ENCODE measurements at regions not wholly inside any gene's neighbourhood (a gene's known extent, or its start where the extent isn't known, plus 50 kb on each side); places are given as distances from the start of the nearest gene placed in this dataset.
"Not testable (repeated sequence)": the region's sequence is repeated elsewhere in the genome, so short reads cannot be mapped to it uniquely, and the experiment has no call there.

GRCh38 chr2:150066490-150066889 is 421.0 kb downstream of the RND3 start:
- POLR2A ChIA-PET, result no interaction called here
- Mint-ChIP-seq H3K4me3 (no peak overlapping the region), H3K36me3 (no peaks in the 10 kb centered on the region), H3K4me1 (no peaks in the 10 kb centered on the region), H3K27me3 (peaks cover 2% of the 10 kb centered on the region), H3K9me3 (no peaks in the 10 kb centered on the region), H3K27ac (no peak overlapping the region)
- ATAC-seq (ENCODE audit: low read depth), result no peak
- DNase-seq, result no peak

DNA sequence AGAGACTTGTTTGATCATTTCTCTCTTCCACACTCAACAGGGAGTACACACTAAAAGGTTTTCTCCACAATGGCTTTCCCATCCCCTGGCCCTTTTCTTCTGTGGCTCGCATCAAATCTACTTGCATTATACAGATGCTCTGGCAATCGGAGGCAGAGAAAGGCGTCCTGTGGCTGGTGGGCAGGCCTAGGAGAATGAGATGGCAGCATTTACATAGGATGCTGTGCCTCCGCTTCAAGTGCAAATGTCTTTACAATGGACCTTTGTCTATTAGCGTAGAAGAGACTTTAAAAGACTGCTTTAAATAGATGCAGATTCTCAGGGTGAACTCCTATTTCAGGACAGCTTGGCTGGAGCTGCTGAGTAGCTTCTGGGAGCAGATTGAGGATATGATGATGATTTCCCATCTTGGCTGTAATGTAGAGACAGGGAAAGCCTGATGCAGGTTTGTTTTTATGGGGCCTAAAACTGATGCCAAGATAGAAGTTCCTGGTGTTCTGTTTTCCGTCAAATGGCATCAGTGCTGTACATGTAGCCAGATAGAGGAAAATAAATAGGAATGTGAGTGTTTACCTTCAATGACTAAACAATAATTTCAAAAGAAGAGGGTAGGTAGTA is 423.4 kb downstream of the RND3 start:
- no peak for DNase-seq
- Mint-ChIP-seq H3K27me3 (no peaks in the 10 kb centered on the region), H3K27ac (no peak overlapping the region), H3K4me3 (no peak overlapping the region), H3K9me3 (no peaks in the 10 kb centered on the region), H3K36me3 (no peaks in the 10 kb centered on the region), H3K4me1 (no peaks in the 10 kb centered on the region)
- ATAC-seq (ENCODE audit: low read depth), result no peak
- POLR2A ChIA-PET, result no interaction called here

GRCh38 chr2:150063432-150063889 is 424.0 kb downstream of the RND3 start:
- Mint-ChIP-seq H3K27ac (no peak overlapping the region), H3K4me3 (no peak overlapping the region), H3K9me3 (no peaks in the 10 kb centered on the region), H3K4me1 (no peaks in the 10 kb centered on the region), H3K27me3 (no peaks in the 10 kb centered on the region), H3K36me3 (no peaks in the 10 kb centered on the region)
- POLR2A ChIA-PET, result no interaction called here
- ATAC-seq (ENCODE audit: low read depth), result no peak
- no peak for DNase-seq

- Mint-ChIP-seq H3K4me3 (no peak overlapping the region), H3K27ac (no peak overlapping the region), H3K4me1 (no peaks in the 10 kb centered on the region), H3K27me3 (no peaks in the 10 kb centered on the region), H3K36me3 (no peaks in the 10 kb centered on the region), H3K9me3 (no peaks in the 10 kb centered on the region)
- ATAC-seq (ENCODE audit: low read depth) (no peak), DNase-seq (no peak)
- POLR2A ChIA-PET, result no interaction called here
Observed at GRCh38 chr2:150062416-150062815, 425.1 kb downstream of the RND3 start.

GRCh38 chr2:150060341-150060740 is 427.1 kb downstream of the RND3 start:
- H3K36me3 Mint-ChIP-seq, result no peaks in the 10 kb centered on the region
- POLR2A ChIA-PET, result no interaction called here

DNA sequence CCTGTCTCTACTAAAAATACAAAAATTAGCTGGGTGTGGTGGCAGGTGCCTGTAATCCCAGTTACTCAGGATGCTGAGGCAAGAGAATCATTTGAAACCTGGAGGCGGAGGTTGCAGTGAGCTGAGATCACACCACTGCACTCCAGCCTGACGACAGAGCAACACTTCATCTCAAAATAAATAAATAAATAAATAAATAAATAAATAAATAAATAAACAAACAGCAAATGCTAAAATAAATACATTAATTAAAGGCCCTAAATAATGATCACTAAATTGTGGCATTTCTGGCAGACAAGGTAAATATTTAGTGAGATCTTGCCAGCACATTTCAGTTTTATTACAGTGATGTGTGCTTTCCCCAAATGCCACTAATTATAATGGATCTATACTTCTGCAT is 427.8 kb downstream of the RND3 start:
- not testable (repeated sequence) for H3K9me3 Mint-ChIP-seq, H3K36me3 Mint-ChIP-seq

More at GRCh38 chr2:150060341-150060740, 427.1 kb downstream of the RND3 start:
- Mint-ChIP-seq H3K4me1 (no peaks in the 10 kb centered on the region), H3K9me3 (peaks cover under 1% of the 10 kb centered on the region), H3K4me3 (no peak overlapping the region), H3K27me3 (no peaks in the 10 kb centered on the region), H3K27ac (no peak overlapping the region)
- DNase-seq, result no peak
- ATAC-seq (ENCODE audit: low read depth), result no peak

DNA sequence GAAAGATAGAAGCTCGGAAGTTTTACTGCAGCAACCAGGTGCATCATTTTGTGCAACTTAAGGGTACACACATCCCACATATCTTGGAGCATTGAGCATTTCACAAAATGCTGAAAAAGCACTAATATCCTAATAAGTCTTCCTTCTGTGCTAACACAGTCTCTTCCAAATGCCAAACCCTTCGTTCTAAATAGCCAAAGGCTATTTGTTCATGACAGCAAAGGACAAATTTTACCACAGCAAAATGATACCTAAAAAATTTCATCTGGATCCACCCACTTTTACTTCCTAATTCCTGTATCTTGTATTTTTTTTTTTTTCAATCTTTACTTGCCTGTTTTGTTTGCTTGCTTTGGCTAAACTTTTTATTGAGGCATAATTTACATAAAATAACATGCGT is 435.0 kb downstream of the RND3 start:
- Mint-ChIP-seq H3K27me3 (no peaks in the 10 kb centered on the region), H3K4me1 (no peaks in the 10 kb centered on the region), H3K27ac (no peak overlapping the region), H3K9me3 (peaks cover 3% of the 10 kb centered on the region), H3K4me3 (no peak overlapping the region), H3K36me3 (no peaks in the 10 kb centered on the region)
- ATAC-seq (ENCODE audit: low read depth) (no peak), DNase-seq (no peak)
- POLR2A ChIA-PET, result no interaction called here

More for the DNA sequence above, 427.8 kb downstream of the RND3 start:
- DNase-seq; H3K4me1 Mint-ChIP-seq; H3K27me3 Mint-ChIP-seq; H3K27ac Mint-ChIP-seq; ATAC-seq (ENCODE audit: low read depth); H3K4me3 Mint-ChIP-seq; POLR2A ChIA-PET: not testable (repeated sequence)

- DNase-seq, result no peak
- POLR2A ChIA-PET, result no interaction called here
- Mint-ChIP-seq H3K27ac (no peak overlapping the region), H3K36me3 (no peaks in the 10 kb centered on the region), H3K4me3 (no peak overlapping the region), H3K9me3 (peaks cover 3% of the 10 kb centered on the region), H3K27me3 (no peaks in the 10 kb centered on the region), H3K4me1 (no peaks in the 10 kb centered on the region)
- no peak for ATAC-seq (ENCODE audit: low read depth)
Observed at GRCh38 chr2:150051004-150051403, 436.5 kb downstream of the RND3 start.

DNA sequence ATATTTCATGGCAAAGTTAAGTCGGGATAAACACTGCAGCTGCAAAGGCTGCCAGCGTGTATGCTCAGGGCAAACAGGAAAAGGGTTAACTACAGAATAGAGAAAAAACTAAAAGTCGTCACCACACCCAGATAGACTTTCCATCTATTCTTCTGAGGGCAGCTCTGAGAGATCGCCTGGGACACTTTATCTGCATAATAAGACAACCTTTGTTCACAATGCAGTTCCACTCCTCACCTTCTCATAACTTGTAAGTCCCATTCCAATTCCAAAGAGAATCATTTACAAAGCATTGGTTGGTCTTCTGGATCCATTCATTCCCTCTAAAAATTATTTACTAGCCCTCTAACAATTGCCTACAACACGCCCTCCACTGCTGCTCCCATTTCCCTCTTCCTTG is 437.4 kb downstream of the RND3 start:
- no peak overlapping the region for H3K27ac Mint-ChIP-seq
- no peaks in the 10 kb centered on the region for H3K27me3 Mint-ChIP-seq
- H3K4me3 Mint-ChIP-seq, result no peak overlapping the region
- peaks cover 2% of the 10 kb centered on the region for H3K9me3 Mint-ChIP-seq
- no peak for DNase-seq
- no peaks in the 10 kb centered on the region for H3K4me1 Mint-ChIP-seq
- POLR2A ChIA-PET, result no interaction called here
- H3K36me3 Mint-ChIP-seq, result no peaks in the 10 kb centered on the region
- no peak for ATAC-seq (ENCODE audit: low read depth)

DNA sequence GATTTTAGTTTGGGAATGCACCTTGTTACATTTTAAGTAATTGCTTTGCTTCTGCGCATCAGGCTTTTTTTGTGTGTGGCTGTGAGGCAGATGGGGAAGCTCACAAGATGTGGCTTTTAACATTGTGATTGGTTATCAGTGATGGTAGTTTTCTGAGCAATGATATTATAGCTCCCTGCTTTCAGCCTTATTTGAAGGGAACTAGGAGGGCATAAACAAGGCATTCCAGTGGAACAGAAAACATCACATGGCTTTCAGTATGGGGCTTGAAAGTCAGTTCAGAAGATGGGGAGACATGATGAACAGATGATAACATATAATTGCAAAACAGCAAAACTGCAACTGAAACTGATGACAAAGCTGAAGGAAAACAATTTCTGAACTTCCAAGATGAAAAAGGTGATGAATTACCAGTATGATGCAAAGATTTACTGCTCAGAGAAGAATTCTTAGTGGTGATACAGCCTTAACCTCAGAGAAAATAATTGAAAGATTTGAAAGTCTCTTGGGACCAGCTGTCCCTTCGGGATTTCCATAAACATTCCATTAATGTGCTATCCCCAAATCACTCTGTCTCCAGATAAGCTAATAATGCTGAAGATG is 439.7 kb downstream of the RND3 start:
- peaks cover 2% of the 10 kb centered on the region for H3K9me3 Mint-ChIP-seq
- ATAC-seq (ENCODE audit: low read depth) (no peak), DNase-seq (no peak)
- H3K27ac Mint-ChIP-seq, result no peak overlapping the region
- no peaks in the 10 kb centered on the region for H3K27me3 Mint-ChIP-seq
- no peak overlapping the region for H3K4me3 Mint-ChIP-seq
- no peaks in the 10 kb centered on the region for H3K4me1 Mint-ChIP-seq
- POLR2A ChIA-PET, result no interaction called here
- no peaks in the 10 kb centered on the region for H3K36me3 Mint-ChIP-seq

- POLR2A ChIA-PET, result no interaction called here
Observed at GRCh38 chr2:150046810-150047209, 440.7 kb downstream of the RND3 start.

GRCh38 chr2:150046211-150046610 is 441.3 kb downstream of the RND3 start:
- Mint-ChIP-seq H3K36me3 (no peaks in the 10 kb centered on the region), H3K9me3 (no peaks in the 10 kb centered on the region), H3K27me3 (no peaks in the 10 kb centered on the region), H3K4me1 (no peaks in the 10 kb centered on the region), H3K4me3 (no peak overlapping the region), H3K27ac (no peak overlapping the region)
- DNase-seq (no peak), ATAC-seq (ENCODE audit: low read depth) (no peak)
- POLR2A ChIA-PET, result no interaction called here

More at GRCh38 chr2:150046810-150047209, 440.7 kb downstream of the RND3 start:
- Mint-ChIP-seq H3K9me3 (peaks cover 2% of the 10 kb centered on the region), H3K27ac (no peak overlapping the region), H3K4me3 (no peak overlapping the region), H3K27me3 (no peaks in the 10 kb centered on the region), H3K36me3 (no peaks in the 10 kb centered on the region), H3K4me1 (no peaks in the 10 kb centered on the region)
- no peak for ATAC-seq (ENCODE audit: low read depth)
- no peak for DNase-seq

GRCh38 chr2:150045601-150046000 is 441.9 kb downstream of the RND3 start:
- DNase-seq (no peak), ATAC-seq (ENCODE audit: low read depth) (no peak)
- Mint-ChIP-seq H3K36me3 (no peaks in the 10 kb centered on the region), H3K4me1 (no peaks in the 10 kb centered on the region), H3K27ac (no peak overlapping the region), H3K4me3 (no peak overlapping the region), H3K9me3 (no peaks in the 10 kb centered on the region), H3K27me3 (no peaks in the 10 kb centered on the region)
- POLR2A ChIA-PET, result no interaction called here

DNA sequence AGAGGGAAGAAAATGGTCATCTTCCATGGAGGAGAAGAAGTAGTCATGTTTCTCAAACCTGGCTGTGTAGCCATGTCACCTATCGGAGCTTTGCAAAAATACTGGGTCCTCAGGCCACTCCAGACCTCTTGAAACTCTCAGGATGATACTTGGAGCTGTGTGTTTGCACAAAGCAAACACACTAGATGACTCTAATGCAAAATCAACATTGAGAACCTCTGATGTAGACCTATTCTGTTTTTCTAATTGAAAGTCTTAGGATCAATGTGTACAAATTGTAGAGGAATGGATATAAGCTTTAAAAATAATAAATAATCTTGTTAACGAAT is 444.3 kb downstream of the RND3 start:
- H3K4me1 Mint-ChIP-seq, result no peaks in the 10 kb centered on the region
- H3K36me3 Mint-ChIP-seq, result no peaks in the 10 kb centered on the region
- POLR2A ChIA-PET, result no interaction called here
- no peak overlapping the region for H3K27ac Mint-ChIP-seq
- H3K9me3 Mint-ChIP-seq, result no peaks in the 10 kb centered on the region
- DNase-seq, result no peak
- no peak for ATAC-seq (ENCODE audit: low read depth)
- no peaks in the 10 kb centered on the region for H3K27me3 Mint-ChIP-seq
- no peak overlapping the region for H3K4me3 Mint-ChIP-seq

All from activated naive CD8-positive, alpha-beta T cell treated with anti-CD3 and anti-CD28 coated beads, Interleukin-2, amount 10 ng/mL, durations not matched to agents 7 days and 5 days (primary cell).